ENCODE measurements at regions not wholly inside any gene's neighbourhood (a gene's known extent, or its start where the extent isn't known, plus 50 kb on each side); places are given as distances from the start of the nearest gene placed in this dataset.

- no peak for DNase-seq
Observed at GRCh38 chr20:19930426-19930825, 86.7 kb upstream of the NAA20 start.

- DNase-seq: no peak
Observed at GRCh38 chr20:19932170-19932667, 84.9 kb upstream of the NAA20 start.

GRCh38 chr20:19934792-19935491, 82.2 kb upstream of the NAA20 start:
- DNase-seq: no peak

GRCh38 chr20:19935842-19936241, 81.3 kb upstream of the NAA20 start:
- no peak for DNase-seq

- no peak for DNase-seq
Observed at GRCh38 chr20:19936466-19937200, 80.5 kb upstream of the NAA20 start.

GRCh38 chr20:19937218-19937617, 79.9 kb upstream of the NAA20 start:
- no peak for DNase-seq

- no peak for DNase-seq
Observed at GRCh38 chr20:19937651-19938420, 79.3 kb upstream of the NAA20 start.

GRCh38 chr20:19938421-19939090, 78.6 kb upstream of the NAA20 start:
- DNase-seq: no peak

GRCh38 chr20:19940988-19941460, 76.1 kb upstream of the NAA20 start:
- DNase-seq: no peak

- DNase-seq: no peak
Observed at GRCh38 chr20:19942611-19943010, 74.6 kb upstream of the NAA20 start.

GRCh38 chr20:19943061-19943521, 74.1 kb upstream of the NAA20 start:
- DNase-seq: no peak

GRCh38 chr20:19944772-19945459, 72.2 kb upstream of the NAA20 start:
- no peak for DNase-seq

GRCh38 chr20:19945732-19946670, 71.2 kb upstream of the NAA20 start:
- no peak for DNase-seq

- DNase-seq: no peak
Observed at GRCh38 chr20:19947611-19948264, 69.4 kb upstream of the NAA20 start.

GRCh38 chr20:19949195-19949867, 67.8 kb upstream of the NAA20 start:
- no peak for DNase-seq

GRCh38 chr20:19950042-19950441, 67.1 kb upstream of the NAA20 start:
- DNase-seq: no peak

- DNase-seq: no peak
Observed at GRCh38 chr20:19952392-19952791, 64.8 kb upstream of the NAA20 start.

- DNase-seq: no peak
Observed at GRCh38 chr20:19953606-19954005, 63.6 kb upstream of the NAA20 start.

- DNase-seq: no peak
Observed at GRCh38 chr20:19956976-19957375, 60.2 kb upstream of the NAA20 start.

- no peak for DNase-seq
Observed at GRCh38 chr20:19958219-19958618, 58.9 kb upstream of the NAA20 start.

Measured in NCI-H1048 (cell line).